Aorta (tissue), 5 donors: ENCODE measurements at regions not wholly inside any gene's neighbourhood (a gene's known extent, or its start where the extent isn't known, plus 50 kb on each side); places are given as distances from the start of the nearest gene placed in this dataset.

Experiments
- ATAC-seq: fragments of 200-7000 bp; cut with Tn5 transposase; one replicate; pipeline ENCODE4 v1.9.1; 2022; ENCODE audit warnings: moderate library complexity; ENCODE audit not compliant: low FRiP score
- DNase-seq, 2 donors: peaks; one replicate each; pipeline ENCODE4 v3.0.0-alpha.2; 2020
- H3K27ac ChIP-seq, 2 donors: one replicate each; pipeline ENCODE4 v1.5.1; 2013; ENCODE audit warnings: low read length in 2 of 2, mild to moderate bottlenecking in 2 of 2, moderate library complexity in 2 of 2, control low read depth in 1 of 2, inconsistent platforms in 1 of 2, low read depth in 1 of 2
- H3K27me3 ChIP-seq, 2 donors: one replicate each; pipeline ENCODE4 v1.6.1; 2013; ENCODE audit warnings: control low read depth in 1 of 2, low read length in 1 of 2, mild to moderate bottlenecking in 1 of 2, moderate library complexity in 1 of 2; ENCODE audit not compliant: insufficient read depth in 2 of 2, control insufficient read depth in 1 of 2
- H3K36me3 ChIP-seq, 2 donors: one replicate each; pipeline ENCODE4 v1.6.1; 2013; ENCODE audit warnings: control low read depth in 1 of 2, low read length in 1 of 2, mild to moderate bottlenecking in 1 of 2; ENCODE audit not compliant: insufficient read depth in 2 of 2, control insufficient read depth in 1 of 2
- H3K4me1 ChIP-seq, 2 donors: one replicate each; pipeline ENCODE4 v1.6.1; 2013; ENCODE audit warnings: low read length in 2 of 2, control low read depth in 1 of 2, mild to moderate bottlenecking in 1 of 2, moderate library complexity in 1 of 2; ENCODE audit not compliant: insufficient read depth in 2 of 2, control insufficient read depth in 1 of 2
- H3K4me3 ChIP-seq, 2 donors: one replicate each; pipeline ENCODE4 v1.5.1; 2013; ENCODE audit warnings: low read length in 2 of 2, control low read depth in 1 of 2, mild to moderate bottlenecking in 1 of 2
- H3K9me3 ChIP-seq: one replicate; pipeline ENCODE4 v1.6.1; 2013; ENCODE audit warnings: mild to moderate bottlenecking, low read length; ENCODE audit not compliant: control insufficient read depth
- WGBS, 2 donors: extraction: QIAGEN DNeasy Blood & Tissue Kit; methylation state at CpG; one replicate each; pipeline ENCODE4 v1.1.7; 2013; 5-methylcytosine and 5-hydroxymethylcytosine counted together
- intact Hi-C, 2 donors: fragments of 100-400 bp; cut with DNase I; formaldehyde crosslinking; loops; one replicate each; pipeline versions ENCODE4 v1.14.2 to v1.15.0; 2022
- donor health status: healthy with polysubstance abuse.
- donor health status: Bipolar disorder and iron deficiency.
- donor health status: DM: no; HTN: no; CAD: no.
- donor health status: DM: no; HTN: no; CAD: no.
- donor health status: DM: yes; HTN: yes; CAD: no.

GRCh38 chr15:62218841-62219240, 53.8 kb upstream of the C2CD4B start:
- WGBS, 2 donors = 94% methylated on average over 15 of the region's 15 CpGs
- H3K27ac ChIP-seq = no peak overlapping the region
- no peaks in the 10 kb centered on the region for H3K9me3 ChIP-seq
- DNase-seq (no peak), ATAC-seq (no peak)
- no peaks in the 10 kb centered on the region for H3K36me3 ChIP-seq
- H3K4me3 ChIP-seq = no peak overlapping the region
- H3K4me1 ChIP-seq = no peaks in the 10 kb centered on the region
- intact Hi-C loops = no loop called here
- H3K27me3 ChIP-seq = no peaks in the 10 kb centered on the region

- intact Hi-C loops = no loop called here
- Histone ChIP-seq H3K9me3 (no peaks in the 10 kb centered on the region), H3K27me3 (no peaks in the 10 kb centered on the region), H3K27ac (no peak overlapping the region), H3K4me3 (no peak overlapping the region), H3K36me3 (no peaks in the 10 kb centered on the region), H3K4me1 (no peaks in the 10 kb centered on the region)
- 84 to 87% methylated on average over 5 of the region's 5 CpGs for WGBS, 2 donors
- DNase-seq (no peak), ATAC-seq (no peak)
These were observed 54.7 kb upstream of the C2CD4B start for GRCh38 chr15:62219799-62220198.

GRCh38 chr15:62223020-62223419, 57.9 kb upstream of the C2CD4B start:
- no peak overlapping the region for H3K27ac ChIP-seq
- intact Hi-C loops = no loop called here
- no peaks in the 10 kb centered on the region for H3K4me1 ChIP-seq
- 56 to 64% methylated on average over 2 of the region's 2 CpGs for WGBS, 2 donors
- peaks cover 0 to 2% of the 10 kb centered on the region in 2 donors for H3K27me3 ChIP-seq
- DNase-seq (no peak), ATAC-seq (no peak)
- H3K36me3 ChIP-seq = no peaks in the 10 kb centered on the region
- no peaks in the 10 kb centered on the region for H3K9me3 ChIP-seq
- no peak overlapping the region for H3K4me3 ChIP-seq

- Histone ChIP-seq H3K27ac (no peak overlapping the region), H3K4me3 (no peak overlapping the region), H3K4me1 (no peaks in the 10 kb centered on the region), H3K9me3 (peaks cover 2% of the 10 kb centered on the region), H3K36me3 (no peaks in the 10 kb centered on the region), H3K27me3 (peaks cover 0 to 2% of the 10 kb centered on the region in 2 donors)
- DNase-seq (no peak), ATAC-seq (no peak)
- 91 to 95% methylated on average over 1 of the region's 1 CpG for WGBS, 2 donors
- intact Hi-C loops = no loop called here
These were observed 63.5 kb upstream of the C2CD4B start for GRCh38 chr15:62228604-62229003.

- 72 to 79% methylated on average over 3 of the region's 3 CpGs for WGBS, 2 donors
- intact Hi-C loops = no loop called here
- H3K36me3 ChIP-seq = no peaks in the 10 kb centered on the region
- H3K27me3 ChIP-seq = peaks cover 0 to 2% of the 10 kb centered on the region in 2 donors
- DNase-seq (no peak), ATAC-seq (no peak)
- peaks cover 4% of the 10 kb centered on the region for H3K9me3 ChIP-seq
- no peaks in the 10 kb centered on the region for H3K4me1 ChIP-seq
- H3K4me3 ChIP-seq = no peak overlapping the region
- H3K27ac ChIP-seq = no peak overlapping the region
These were observed 66.8 kb upstream of the C2CD4B start for GRCh38 chr15:62231856-62232255.

GRCh38 chr15:62240121-62241096, 75.3 kb upstream of the C2CD4B start:
- intact Hi-C loops = no loop called here
- ATAC-seq (no peak), DNase-seq (no peak)
- 90 to 95% methylated on average over 5 of the region's 5 CpGs for WGBS, 2 donors
- Histone ChIP-seq H3K36me3 (no peaks in the 10 kb centered on the region), H3K4me1 (no peaks in the 10 kb centered on the region), H3K9me3 (peaks cover 2% of the 10 kb centered on the region), H3K4me3 (no peak overlapping the region), H3K27ac (no peak overlapping the region), H3K27me3 (no peaks in the 10 kb centered on the region)

- DNase-seq (no peak), ATAC-seq (no peak)
- Histone ChIP-seq H3K4me3 (no peak overlapping the region), H3K36me3 (no peaks in the 10 kb centered on the region), H3K27ac (no peak overlapping the region), H3K27me3 (no peaks in the 10 kb centered on the region), H3K9me3 (peaks cover 2% of the 10 kb centered on the region), H3K4me1 (no peaks in the 10 kb centered on the region)
- WGBS, 2 donors = 70 to 75% methylated on average over 5 of the region's 5 CpGs
- intact Hi-C loops = no loop called here
These were observed 76.2 kb upstream of the C2CD4B start for GRCh38 chr15:62241135-62241770.

GRCh38 chr15:62242999-62243398, 77.9 kb upstream of the C2CD4B start:
- Histone ChIP-seq H3K27ac (no peak overlapping the region), H3K36me3 (no peaks in the 10 kb centered on the region), H3K27me3 (no peaks in the 10 kb centered on the region), H3K4me1 (no peaks in the 10 kb centered on the region), H3K9me3 (peaks cover 2% of the 10 kb centered on the region), H3K4me3 (no peak overlapping the region)
- DNase-seq = no peak
- 66 to 68% methylated on average over 7 of the region's 7 CpGs for WGBS, 2 donors
- intact Hi-C loops = no loop called here
- ATAC-seq = no peak

- Histone ChIP-seq H3K27ac (no peak overlapping the region), H3K9me3 (no peaks in the 10 kb centered on the region), H3K4me3 (no peak overlapping the region), H3K4me1 (no peaks in the 10 kb centered on the region), H3K27me3 (no peaks in the 10 kb centered on the region), H3K36me3 (no peaks in the 10 kb centered on the region)
- 77 to 81% methylated on average over 6 of the region's 6 CpGs for WGBS, 2 donors
- ATAC-seq (no peak), DNase-seq (no peak)
- intact Hi-C loops = no loop called here
These were observed 79.7 kb upstream of the C2CD4B start for GRCh38 chr15:62244762-62245161.
